Hippocampal formation (tissue), 2 donors: ENCODE measurements at regions not wholly inside any gene's neighbourhood (a gene's known extent, or its start where the extent isn't known, plus 50 kb on each side); places are given as distances from the start of the nearest gene placed in this dataset.
"Not testable (repeated sequence)": the region's sequence is repeated elsewhere in the genome, so short reads cannot be mapped to it uniquely, and the experiment has no call there.

Experiments used
- DNase-seq, 2 donors: peaks; one replicate each; lab custom pipeline; 2025; lab: John Stamatoyannopoulos, UW

GRCh38 chr6:130716466-130716865 is 110.7 kb upstream of the SMLR1 start:
- DNase-seq: no peak

DNA sequence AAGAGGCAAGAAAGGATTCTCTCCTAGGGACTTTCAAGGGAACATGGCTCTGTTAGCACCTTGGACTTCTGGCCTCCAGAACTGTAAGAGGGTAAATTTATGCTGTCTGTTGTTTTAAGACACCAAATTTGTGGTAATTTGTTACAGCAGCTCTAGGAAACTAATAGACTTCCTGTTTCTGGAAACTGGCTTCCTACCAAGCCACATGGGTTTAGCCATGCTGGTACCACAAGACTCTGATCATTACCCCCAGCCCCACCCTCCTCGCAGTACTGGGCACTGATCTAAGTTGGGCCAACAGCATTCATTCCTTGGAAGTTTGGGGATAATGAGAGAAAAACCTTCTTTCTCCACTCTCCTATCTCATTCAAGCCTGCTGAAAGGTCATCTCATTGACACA is 109.5 kb upstream of the SMLR1 start:
- DNase-seq: no peak

DNA sequence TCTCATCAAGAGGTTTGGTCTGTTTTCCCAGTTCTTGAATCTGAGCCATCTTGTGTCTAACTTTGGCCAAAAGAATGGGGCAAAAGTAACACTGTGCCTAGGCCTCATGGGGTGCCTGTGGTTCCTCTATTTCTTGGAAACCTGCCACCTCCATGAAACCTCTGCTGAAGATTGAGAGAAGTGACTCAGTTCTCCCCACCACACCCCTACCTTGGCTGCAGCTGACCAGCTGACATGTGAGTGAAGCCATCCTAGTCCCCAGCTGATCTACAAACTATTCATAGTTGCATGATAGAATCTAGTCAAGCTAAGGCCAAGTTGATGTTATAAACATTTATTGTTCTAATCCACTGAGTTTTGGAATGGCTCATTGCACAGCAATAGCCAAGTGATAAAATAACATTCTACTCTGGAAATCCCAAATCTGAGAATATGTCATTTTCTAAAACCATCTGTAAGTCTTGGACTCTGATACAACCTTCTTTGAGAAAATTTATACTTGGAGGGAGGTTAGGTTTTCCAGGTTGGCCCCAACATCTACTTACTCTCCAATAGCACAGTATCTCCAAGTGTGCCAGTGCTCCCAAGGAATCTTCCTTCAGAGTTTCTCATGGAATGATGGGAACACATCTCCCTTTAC is 107.0 kb upstream of the SMLR1 start:
- DNase-seq: no peak

- DNase-seq: no peak
These were observed 103.1 kb upstream of the SMLR1 start for GRCh38 chr6:130724089-130724488.

- DNase-seq: no peak
These were observed 101.7 kb upstream of the SMLR1 start for GRCh38 chr6:130725551-130725950.

- not testable (repeated sequence) for DNase-seq
These were observed 99.1 kb upstream of the SMLR1 start for GRCh38 chr6:130728064-130728463.

GRCh38 chr6:130730600-130730999 is 96.6 kb upstream of the SMLR1 start:
- DNase-seq: no peak

GRCh38 chr6:130734161-130734560 is 93.0 kb upstream of the SMLR1 start:
- DNase-seq: no peak

- DNase-seq: no peak
These were observed 86.9 kb upstream of the SMLR1 start for GRCh38 chr6:130740308-130740707.

GRCh38 chr6:130742131-130742681 is 85.0 kb upstream of the SMLR1 start:
- no peak for DNase-seq

GRCh38 chr6:130743175-130743574 is 84.0 kb upstream of the SMLR1 start:
- no peak for DNase-seq

DNA sequence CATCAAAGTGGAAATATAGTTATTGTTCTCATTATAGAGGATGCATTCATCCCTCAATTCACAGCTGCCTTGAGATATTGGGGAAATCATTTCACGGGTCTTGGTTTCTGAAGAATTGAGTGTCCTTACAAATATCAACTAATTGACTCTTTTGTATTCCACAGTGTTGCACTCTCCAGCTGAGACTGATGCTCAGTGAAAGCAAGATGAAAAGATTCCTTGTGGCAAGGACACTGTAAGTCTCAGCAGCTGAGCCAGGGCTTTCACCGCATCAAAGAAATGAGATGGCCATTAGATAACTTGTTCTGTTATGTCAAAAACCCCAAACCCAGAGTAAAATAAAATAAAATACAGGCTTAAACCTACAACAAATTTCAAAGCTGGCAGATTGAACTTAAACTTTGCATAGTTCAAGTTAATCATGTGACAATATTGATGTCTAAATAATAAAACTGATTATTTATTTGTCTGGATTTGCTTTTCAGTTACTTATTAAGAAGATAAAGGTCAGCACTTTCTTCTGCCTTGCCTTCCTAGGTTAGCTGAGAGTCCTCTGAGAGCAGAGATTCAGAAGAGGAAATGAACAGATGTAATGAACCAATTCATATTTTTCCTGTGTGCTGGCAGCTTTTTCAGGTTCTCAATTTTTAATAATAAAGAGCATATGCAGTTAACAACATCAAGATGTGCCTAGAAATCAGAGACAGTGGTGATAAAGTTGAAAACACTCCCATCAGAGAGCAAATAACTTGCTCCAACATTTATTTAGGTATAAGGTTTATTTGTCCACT is 82.4 kb upstream of the SMLR1 start:
- no peak for DNase-seq

- DNase-seq: no peak
These were observed 79.2 kb upstream of the SMLR1 start for GRCh38 chr6:130748041-130748440.

DNA sequence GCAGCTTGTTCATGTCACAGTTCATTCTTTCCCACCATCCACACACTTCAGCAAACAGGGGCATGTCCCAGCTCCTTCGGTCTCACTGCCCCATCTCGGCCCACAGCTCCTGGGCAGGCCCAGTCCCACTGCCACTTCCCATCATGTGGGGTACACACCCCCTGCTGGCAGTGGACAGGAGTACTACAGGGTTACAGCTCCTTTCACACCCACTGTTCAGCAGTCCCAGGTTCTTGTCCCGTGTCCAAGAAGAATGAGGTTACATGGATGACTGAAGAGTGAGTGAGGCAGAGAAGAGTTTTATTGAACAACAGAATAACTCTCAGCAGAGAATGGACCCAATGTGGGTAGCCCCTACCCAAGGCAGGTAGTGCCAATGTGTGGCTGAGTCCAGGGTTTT is 77.8 kb upstream of the SMLR1 start:
- no peak for DNase-seq

- no peak for DNase-seq
These were observed 74.9 kb upstream of the SMLR1 start for GRCh38 chr6:130752267-130752666.

- no peak for DNase-seq
These were observed 72.3 kb upstream of the SMLR1 start for GRCh38 chr6:130754786-130755367.

- no peak for DNase-seq
These were observed 71.7 kb upstream of the SMLR1 start for GRCh38 chr6:130755368-130756034.

- no peak for DNase-seq
These were observed 70.4 kb upstream of the SMLR1 start for GRCh38 chr6:130756824-130757223.

GRCh38 chr6:130758813-130759212 is 68.4 kb upstream of the SMLR1 start:
- DNase-seq: no peak

- DNase-seq: no peak
These were observed 67.2 kb upstream of the SMLR1 start for GRCh38 chr6:130760006-130760405.

DNA sequence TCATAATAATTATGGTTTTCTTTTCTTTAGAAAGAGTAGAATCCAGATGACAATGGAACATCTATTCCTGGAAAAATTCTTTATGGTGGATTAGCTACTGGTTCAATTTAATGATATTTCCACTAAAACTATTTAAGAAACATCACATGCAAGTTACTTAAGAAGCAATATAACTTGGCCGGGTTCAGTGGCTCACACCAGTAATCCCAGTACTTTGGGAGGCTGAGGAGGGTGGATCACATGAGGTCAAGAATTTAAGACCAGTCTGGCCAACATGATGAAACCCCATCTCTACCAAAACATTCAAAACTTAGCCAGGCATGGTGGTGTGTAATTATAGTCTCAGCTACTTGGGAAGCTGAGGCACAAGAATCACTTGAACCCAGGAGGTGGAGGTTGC is 65.9 kb upstream of the SMLR1 start:
- DNase-seq: no peak

DNA sequence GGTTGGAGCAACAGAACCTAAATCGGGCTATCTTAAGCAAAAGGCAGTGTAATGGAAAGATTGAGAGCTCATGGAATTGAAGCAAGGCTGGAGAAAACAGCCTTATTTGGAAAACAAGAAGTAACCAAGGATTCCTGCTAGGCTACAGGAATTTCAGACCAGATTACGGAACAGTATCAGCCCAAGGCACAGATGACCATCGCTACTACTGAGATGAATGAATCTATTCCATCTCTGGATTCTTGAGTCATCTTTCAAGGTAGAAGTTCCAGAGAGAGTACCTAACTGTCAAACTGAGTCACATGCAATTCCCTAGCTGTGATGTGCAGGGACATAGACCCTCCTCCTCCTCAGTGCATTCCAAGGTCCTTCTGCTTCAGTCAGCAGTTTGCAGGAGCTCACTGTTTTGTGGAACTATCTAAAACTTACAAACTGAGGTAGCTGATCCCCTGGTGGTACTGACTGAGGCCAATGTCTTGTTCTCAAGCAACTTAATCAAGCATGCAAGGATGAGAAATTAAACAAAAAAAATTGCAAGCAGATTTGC is 62.0 kb upstream of the SMLR1 start:
- no peak for DNase-seq
